Testis (tissue), 2 donors: ENCODE measurements at regions not wholly inside any gene's neighbourhood (a gene's known extent, or its start where the extent isn't known, plus 50 kb on each side); places are given as distances from the start of the nearest gene placed in this dataset.

Experiments used
- DNase-seq: peaks from one replicate; pipeline ENCODE4 v3.0.0-alpha.2; 2019
- H3K27ac ChIP-seq, 2 donors: fragments of 200-600 bp; sonication (generic); one replicate each; pipeline ENCODE4 v1.5.1; 2019
- H3K27me3 ChIP-seq: fragments of 200-600 bp; sonication (generic); one replicate; pipeline ENCODE4 v1.5.1; 2019
- H3K36me3 ChIP-seq: fragments of 200-600 bp; sonication (generic); one replicate; pipeline ENCODE4 v1.5.1; 2017; ENCODE audit warnings: low read depth; ENCODE audit errors: missing control alignments
- H3K4me1 ChIP-seq: fragments of 200-600 bp; sonication (generic); one replicate; pipeline ENCODE4 v1.5.1; 2019
- H3K4me3 ChIP-seq, 2 donors: fragments of 200-600 bp; sonication (generic); one replicate each; pipeline ENCODE4 v1.5.1; 2017 to 2019
- H3K9me3 ChIP-seq: fragments of 200-600 bp; sonication (generic); one replicate; pipeline ENCODE4 v1.5.1; 2017
- POLR2A ChIP-seq: fragments of 450-650 bp; IDR thresholded peaks from one replicate; pipeline ENCODE4 v1.6.1; 2017; ENCODE audit warnings: antibody characterized with exemption, mild to moderate bottlenecking, moderate library complexity
- WGBS, 2 donors: methylation state at CpG; one replicate each; pipeline ENCODE4 v1.1.5; 2018; 5-methylcytosine and 5-hydroxymethylcytosine counted together
- intact Hi-C: fragments of 100-400 bp; cut with DNase I; formaldehyde crosslinking; loops from one replicate; pipeline ENCODE4 v1.15.1; 2023; ENCODE audit warnings: low total_unique reads
- TF ChIP-seq, protein P1 (sequence below), 3 experiments: fragments of 450-650 bp in 2 of 3; fragments of 200-600 bp in 1 of 3; sonication (generic) in 1 of 3; IDR thresholded peaks; one replicate each; pipeline ENCODE4 v1.5.1; 2016 to 2019; ENCODE audit warnings: antibody characterized with exemption in 3 of 3, mild to moderate bottlenecking in 2 of 3, moderate library complexity in 1 of 3

DNA sequence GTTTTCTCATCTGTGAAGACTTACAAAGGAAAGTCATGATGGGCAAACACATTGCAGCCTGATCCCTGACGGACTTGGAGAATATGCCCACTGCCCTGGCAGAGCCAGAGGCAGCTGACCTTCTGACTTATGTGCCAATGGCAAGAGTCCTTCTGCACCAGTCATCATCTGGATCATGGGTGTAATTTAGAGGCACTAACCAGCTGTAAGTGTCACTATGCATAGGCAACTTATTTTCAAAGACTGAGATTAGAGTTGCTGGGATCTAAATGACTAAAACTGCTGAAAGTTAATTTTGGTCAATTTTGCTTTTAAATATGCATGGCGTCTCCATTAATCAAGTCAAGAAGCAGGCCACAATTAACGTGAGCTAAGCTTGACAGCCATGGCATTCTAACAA is 261.2 kb downstream of the BCL11A start:
- TF ChIP-seq, protein P1, sequence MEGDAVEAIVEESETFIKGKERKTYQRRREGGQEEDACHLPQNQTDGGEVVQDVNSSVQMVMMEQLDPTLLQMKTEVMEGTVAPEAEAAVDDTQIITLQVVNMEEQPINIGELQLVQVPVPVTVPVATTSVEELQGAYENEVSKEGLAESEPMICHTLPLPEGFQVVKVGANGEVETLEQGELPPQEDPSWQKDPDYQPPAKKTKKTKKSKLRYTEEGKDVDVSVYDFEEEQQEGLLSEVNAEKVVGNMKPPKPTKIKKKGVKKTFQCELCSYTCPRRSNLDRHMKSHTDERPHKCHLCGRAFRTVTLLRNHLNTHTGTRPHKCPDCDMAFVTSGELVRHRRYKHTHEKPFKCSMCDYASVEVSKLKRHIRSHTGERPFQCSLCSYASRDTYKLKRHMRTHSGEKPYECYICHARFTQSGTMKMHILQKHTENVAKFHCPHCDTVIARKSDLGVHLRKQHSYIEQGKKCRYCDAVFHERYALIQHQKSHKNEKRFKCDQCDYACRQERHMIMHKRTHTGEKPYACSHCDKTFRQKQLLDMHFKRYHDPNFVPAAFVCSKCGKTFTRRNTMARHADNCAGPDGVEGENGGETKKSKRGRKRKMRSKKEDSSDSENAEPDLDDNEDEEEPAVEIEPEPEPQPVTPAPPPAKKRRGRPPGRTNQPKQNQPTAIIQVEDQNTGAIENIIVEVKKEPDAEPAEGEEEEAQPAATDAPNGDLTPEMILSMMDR (IDR thresholded peaks at IDR 0.05): no peak
- TF ChIP-seq POLR2A: no peak
- Histone ChIP-seq H3K4me1 (no peaks in the 10 kb centered on the region), H3K4me3 (no peak overlapping the region), H3K27ac (no peak overlapping the region), H3K9me3 (no peaks in the 10 kb centered on the region), H3K27me3 (no peaks in the 10 kb centered on the region), H3K36me3 (no peaks in the 10 kb centered on the region)
- WGBS, 2 donors: 84 to 94% methylated on average over 3 of the region's 3 CpGs
- intact Hi-C loops: no loop called here
- DNase-seq: no peak

DNA sequence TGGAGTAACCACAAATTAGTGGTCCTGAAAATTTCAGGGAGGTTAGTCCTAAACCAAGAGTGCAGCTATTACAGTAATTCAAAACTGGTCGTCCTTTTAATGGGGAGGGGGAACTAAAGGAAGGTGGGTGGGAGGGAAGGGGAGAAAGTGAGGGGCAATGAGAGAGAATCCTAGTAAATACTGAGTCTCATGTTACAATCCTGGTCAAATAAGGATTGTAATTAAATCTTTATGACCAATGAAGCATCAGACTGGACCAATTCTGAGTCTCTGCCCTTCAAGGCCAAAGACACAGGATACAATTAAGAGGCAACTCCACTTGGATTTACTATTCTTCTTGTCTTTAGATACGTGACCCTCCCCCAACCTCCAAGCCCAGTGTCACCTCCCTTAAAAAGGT is 262.9 kb downstream of the BCL11A start:
- WGBS, 2 donors: 42% methylated on average over 2 of the region's 2 CpGs
- Histone ChIP-seq H3K36me3 (no peaks in the 10 kb centered on the region), H3K4me1 (no peaks in the 10 kb centered on the region), H3K27me3 (no peaks in the 10 kb centered on the region), H3K9me3 (no peaks in the 10 kb centered on the region), H3K4me3 (no peak overlapping the region), H3K27ac (no peak overlapping the region)
- TF ChIP-seq, protein P1 (IDR thresholded peaks at IDR 0.05): no peak
- TF ChIP-seq POLR2A: no peak
- intact Hi-C loops: no loop called here
- DNase-seq: no peak

DNA sequence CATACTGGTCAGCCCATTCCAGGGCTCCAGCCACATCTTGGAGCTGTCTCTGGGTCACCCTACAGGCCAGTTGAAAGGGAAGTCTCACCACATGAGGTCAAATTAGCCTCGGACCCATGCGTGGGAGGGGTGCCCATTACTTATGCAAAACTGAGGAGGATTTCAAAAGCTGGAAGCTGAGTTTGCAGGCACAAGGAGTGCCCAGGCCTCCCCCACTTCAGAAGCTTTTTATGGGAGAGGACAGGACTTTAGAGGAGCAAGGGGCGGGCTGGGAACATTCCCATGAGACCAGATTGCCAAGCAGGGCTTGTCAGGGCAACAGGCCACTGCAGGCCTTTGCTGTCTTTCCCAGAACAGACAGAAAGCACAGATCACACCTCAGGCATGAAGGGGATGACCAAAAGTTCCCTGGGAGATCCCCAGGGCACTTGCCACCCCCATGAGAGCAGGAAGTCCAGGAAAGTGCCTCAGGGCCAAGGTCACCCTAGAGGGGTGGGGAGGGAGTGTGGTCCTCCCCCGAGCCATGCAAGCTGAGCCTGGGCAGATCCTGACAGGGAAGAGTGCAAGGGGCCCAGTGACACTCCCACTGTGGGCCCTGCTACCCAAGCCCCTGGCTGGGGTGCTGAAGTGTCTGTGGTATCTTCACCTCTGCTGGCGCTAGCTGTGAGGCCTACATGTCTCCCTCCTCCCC is 267.7 kb downstream of the BCL11A start:
- Histone ChIP-seq H3K4me3 (no peak overlapping the region), H3K9me3 (no peaks in the 10 kb centered on the region), H3K4me1 (no peaks in the 10 kb centered on the region), H3K27ac (no peak overlapping the region), H3K36me3 (no peaks in the 10 kb centered on the region), H3K27me3 (no peaks in the 10 kb centered on the region)
- 52 to 79% methylated on average over 3 to 4 of the region's 5 CpGs for WGBS, 2 donors
- TF ChIP-seq POLR2A: no peak
- TF ChIP-seq, protein P1 (IDR thresholded peaks at IDR 0.05): no peak
- intact Hi-C loops: no loop called here
- DNase-seq: no peak

DNA sequence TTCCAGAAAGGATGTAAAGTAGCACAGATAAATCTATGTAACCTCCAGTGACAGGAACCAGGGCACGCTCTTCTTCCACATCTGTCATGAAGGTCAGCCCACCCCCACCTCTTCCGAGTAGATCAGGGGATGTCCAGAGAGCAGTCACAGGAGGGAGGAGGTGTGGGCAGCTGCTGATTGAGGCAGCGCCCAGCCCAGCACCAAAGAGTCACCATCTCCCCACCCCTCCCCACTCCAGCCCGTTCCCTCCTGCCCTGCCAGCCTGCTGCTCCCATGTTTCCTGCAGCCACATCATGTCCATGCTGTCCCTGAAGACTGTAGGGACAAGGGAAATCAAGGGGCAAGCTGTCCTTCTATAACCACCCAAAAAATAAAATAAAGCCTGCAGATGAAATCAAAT is 269.8 kb downstream of the BCL11A start:
- intact Hi-C loops: no loop called here
- no peaks in the 10 kb centered on the region for H3K27me3 ChIP-seq
- 34 to 40% methylated on average over 4 of the region's 4 CpGs for whole genome bisulfite sequencing, 2 donors

More for the DNA sequence above, 269.8 kb downstream of the BCL11A start:
- Histone ChIP-seq H3K4me1 (no peaks in the 10 kb centered on the region), H3K27ac (no peak overlapping the region), H3K4me3 (no peak overlapping the region), H3K9me3 (no peaks in the 10 kb centered on the region), H3K36me3 (no peaks in the 10 kb centered on the region)
- no peak for TF ChIP-seq POLR2A
- TF ChIP-seq, protein P1 (IDR thresholded peaks at IDR 0.05): no peak
- DNase-seq: no peak
